ENCODE measurements at regions not wholly inside any gene's neighbourhood (a gene's known extent, or its start where the extent isn't known, plus 50 kb on each side); places are given as distances from the start of the nearest gene placed in this dataset.

DNA sequence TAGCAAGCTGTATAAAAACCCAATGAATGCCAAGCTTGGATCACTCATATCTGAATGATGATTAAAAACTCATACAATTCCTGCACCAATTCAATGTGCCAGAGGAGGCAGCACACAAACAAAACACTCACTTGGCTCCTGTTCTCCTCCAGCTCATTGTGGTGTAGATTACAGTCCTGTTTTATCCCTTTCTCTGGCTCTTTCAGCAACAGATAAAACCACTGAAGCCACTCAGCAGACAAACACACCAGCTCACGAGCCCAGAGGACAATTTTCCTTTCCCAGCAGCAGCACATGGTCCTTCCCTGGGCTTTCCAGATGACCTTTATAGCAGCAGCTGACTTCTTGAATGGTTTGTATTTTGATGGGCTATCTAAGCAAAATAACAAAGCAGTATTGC, 107.3 kb upstream of the STARD3NL start:
- peak; percentile 9 for DNase-seq (ENCODE audit: low spot score)

DNA sequence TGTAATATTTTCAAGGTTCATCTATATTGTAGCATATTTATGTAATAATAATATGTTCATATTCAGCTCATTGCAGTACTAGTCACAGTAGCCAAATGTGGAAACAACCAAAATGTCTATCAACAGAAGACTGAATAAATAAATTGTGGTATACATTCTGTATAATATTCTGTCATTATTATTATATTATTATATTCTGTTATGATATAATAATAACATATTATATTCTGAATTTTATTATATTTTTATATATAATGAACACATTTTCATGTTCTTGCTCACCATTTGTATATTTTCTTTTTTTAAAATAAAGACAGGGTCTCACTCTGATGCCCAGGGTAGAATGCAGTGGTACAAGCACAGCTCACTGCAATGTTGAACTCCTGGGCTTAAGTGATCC, 91.2 kb upstream of the STARD3NL start:
- DNase-seq (ENCODE audit: low spot score) = no peak

DNA sequence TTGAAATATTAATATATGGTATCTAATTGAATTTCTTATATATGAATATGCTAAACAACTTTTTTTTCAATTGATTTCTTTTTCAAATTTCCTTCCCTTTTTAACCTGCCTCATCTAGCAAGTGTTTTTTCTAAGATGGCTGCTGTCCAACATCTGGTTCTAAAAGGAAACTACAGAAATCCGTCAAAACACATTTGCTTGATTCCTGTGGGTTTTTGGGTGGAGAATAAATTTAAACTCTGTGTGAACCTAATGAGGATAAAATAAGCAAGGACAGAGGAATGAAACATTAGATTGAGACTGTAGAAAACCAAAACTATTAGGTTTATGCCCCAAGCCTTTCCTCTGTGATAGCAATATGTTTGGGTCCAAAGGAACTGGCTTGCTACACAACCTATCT, 75.5 kb upstream of the STARD3NL start:
- DNase-seq (ENCODE audit: low spot score) = no peak

DNA sequence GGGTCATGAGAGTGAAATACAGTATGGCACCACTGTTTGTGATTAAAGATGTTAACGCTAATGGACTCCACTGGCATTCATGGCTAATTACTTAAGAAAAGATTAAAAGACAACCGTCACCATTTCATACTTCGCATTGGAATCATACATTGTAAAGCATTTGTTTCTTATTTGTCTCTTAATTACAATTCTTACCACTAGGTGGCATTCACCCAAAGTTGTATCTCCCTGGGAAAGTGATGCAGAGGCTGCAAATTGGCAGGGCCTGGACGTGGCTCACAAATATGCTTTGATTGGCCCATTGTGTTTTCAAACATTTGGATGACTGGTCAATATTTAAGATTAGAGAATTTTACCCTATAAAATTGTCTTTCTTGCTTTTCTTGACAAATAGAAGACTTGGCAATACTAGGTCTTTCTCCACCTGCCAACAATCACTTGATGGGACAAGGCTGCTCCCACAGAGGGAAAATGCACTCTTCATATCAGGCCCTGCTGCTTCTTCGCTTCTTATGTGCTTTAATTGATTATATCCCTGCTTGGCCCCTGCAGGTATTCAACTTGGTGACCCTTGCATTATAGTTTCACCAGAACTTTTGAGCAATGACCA, 72.1 kb upstream of the STARD3NL start:
- DNase-seq (ENCODE audit: low spot score) = peak; percentile 61

GRCh38 chr7:38107486-38107893, 70.6 kb upstream of the STARD3NL start:
- DNase-seq (ENCODE audit: low spot score) = peak; percentile 73

DNA sequence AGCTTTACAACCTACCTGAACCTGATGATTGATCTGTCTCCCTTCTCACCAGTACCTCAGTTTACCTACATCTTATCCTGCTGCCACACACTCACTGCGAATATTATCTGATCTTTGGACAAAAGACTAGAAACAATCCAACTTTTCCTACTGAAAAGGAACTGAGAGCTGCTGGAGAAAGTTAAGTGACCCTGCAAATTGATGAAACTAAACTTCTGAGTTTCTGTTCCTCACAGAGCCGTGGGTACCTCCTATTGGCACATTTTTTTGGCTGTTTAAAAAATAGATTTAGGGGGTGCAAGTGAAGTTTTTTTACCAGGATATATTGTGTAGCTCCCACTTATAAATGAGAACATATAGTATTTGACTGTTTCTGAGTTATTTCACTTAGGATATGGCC, 66.0 kb upstream of the STARD3NL start:
- DNase-seq (ENCODE audit: low spot score) = no peak

GRCh38 chr7:38120076-38120475, 58.0 kb upstream of the STARD3NL start:
- no peak for DNase-seq (ENCODE audit: low spot score)

GRCh38 chr7:38122501-38122900, 55.5 kb upstream of the STARD3NL start:
- no peak for DNase-seq (ENCODE audit: low spot score)

GRCh38 chr7:38123494-38123893, 54.6 kb upstream of the STARD3NL start:
- DNase-seq (ENCODE audit: low spot score) = no peak

GRCh38 chr7:38127216-38128207, 50.5 kb upstream of the STARD3NL start:
- DNase-seq (ENCODE audit: low spot score) = no peak
